Tibial artery (tissue), 4 donors: ENCODE measurements at regions not wholly inside any gene's neighbourhood (a gene's known extent, or its start where the extent isn't known, plus 50 kb on each side); places are given as distances from the start of the nearest gene placed in this dataset.

Experiments
- DNase-seq, 2 donors: peaks; one replicate each; pipeline ENCODE4 v3.0.0-alpha.2; 2019
- H3K27ac ChIP-seq, 2 donors: fragments of 200-600 bp; sonication (generic) in 1 of 2; 1 replicate in 1 of 2; 2 replicates in 1 of 2; pipeline ENCODE4 v1.5.1; 2018 to 2019; ENCODE audit warnings: mild to moderate bottlenecking in 1 of 2
- H3K27me3 ChIP-seq, 2 donors: fragments of 200-600 bp; sonication (generic) in 1 of 2; one replicate each; pipeline versions ENCODE4 v1.5.1 to v1.6.0; 2016 to 2019
- H3K36me3 ChIP-seq, 3 donors: fragments of 200-600 bp; sonication (generic) in 2 of 3; one replicate each; pipeline ENCODE4 v1.5.1; 2016 to 2019; ENCODE audit warnings: mild to moderate bottlenecking in 2 of 3
- H3K4me1 ChIP-seq, 4 donors: fragments of 200-600 bp; sonication (generic) in 2 of 4; 1 replicate in 3 of 4; 2 replicates in 1 of 4; pipeline ENCODE4 v1.5.1; 2016 to 2019
- H3K4me3 ChIP-seq, 2 donors: fragments of 200-600 bp; sonication (generic) in 1 of 2; 1 replicate in 1 of 2; 2 replicates in 1 of 2; pipeline ENCODE4 v1.5.1; 2018 to 2019; ENCODE audit warnings: mild to moderate bottlenecking in 2 of 2
- H3K9me3 ChIP-seq, 3 donors: fragments of 200-600 bp; sonication (generic) in 1 of 3; one replicate each; pipeline ENCODE4 v1.5.1; 2016 to 2019
- intact Hi-C: fragments of 100-400 bp; cut with DNase I; formaldehyde crosslinking; loops from one replicate; pipeline ENCODE4 v1.15.0; 2023; ENCODE audit warnings: low total_unique reads
- TF ChIP-seq, protein P1 (sequence below), 2 experiments: fragments of 200-600 bp in 1 of 2; fragments of 450-650 bp in 1 of 2; IDR thresholded peaks; one replicate each; pipeline ENCODE4 v1.5.1; 2017 to 2019; ENCODE audit warnings: antibody characterized with exemption in 2 of 2, mild to moderate bottlenecking in 1 of 2, moderate library complexity in 1 of 2

DNA sequence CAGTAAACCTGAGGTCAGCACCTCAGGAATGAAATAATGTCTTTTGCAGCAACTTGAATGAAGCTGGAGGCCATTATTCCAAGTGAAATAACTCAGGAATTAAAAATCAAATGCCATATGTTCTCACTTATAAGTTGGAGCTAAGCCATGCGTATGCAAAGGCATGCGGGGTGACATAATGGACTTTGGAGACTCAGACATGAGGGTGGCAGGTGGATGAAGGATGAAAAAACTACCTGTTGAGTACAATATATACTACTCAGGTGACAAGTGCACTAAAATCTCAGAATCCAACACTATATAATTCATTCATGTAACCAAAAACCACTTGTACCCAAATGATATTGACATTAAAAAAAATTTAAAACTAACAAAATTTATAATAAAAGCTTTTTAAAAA, 1416.9 kb downstream of the UQCRFS1 start:
- intact Hi-C loops, result no loop called here
- Histone ChIP-seq H3K9me3 (no peaks in the 10 kb centered on the region), H3K27me3 (no peaks in the 10 kb centered on the region), H3K36me3 (peaks cover 0 to 15% (median 0%) of the 10 kb centered on the region in 3 donors), H3K4me1 (peaks cover 0 to 29% (median 20%) of the 10 kb centered on the region in 4 donors), H3K4me3 (no peak overlapping the region), H3K27ac (no peak overlapping the region)
- DNase-seq, result no peak
- TF ChIP-seq, protein P1, sequence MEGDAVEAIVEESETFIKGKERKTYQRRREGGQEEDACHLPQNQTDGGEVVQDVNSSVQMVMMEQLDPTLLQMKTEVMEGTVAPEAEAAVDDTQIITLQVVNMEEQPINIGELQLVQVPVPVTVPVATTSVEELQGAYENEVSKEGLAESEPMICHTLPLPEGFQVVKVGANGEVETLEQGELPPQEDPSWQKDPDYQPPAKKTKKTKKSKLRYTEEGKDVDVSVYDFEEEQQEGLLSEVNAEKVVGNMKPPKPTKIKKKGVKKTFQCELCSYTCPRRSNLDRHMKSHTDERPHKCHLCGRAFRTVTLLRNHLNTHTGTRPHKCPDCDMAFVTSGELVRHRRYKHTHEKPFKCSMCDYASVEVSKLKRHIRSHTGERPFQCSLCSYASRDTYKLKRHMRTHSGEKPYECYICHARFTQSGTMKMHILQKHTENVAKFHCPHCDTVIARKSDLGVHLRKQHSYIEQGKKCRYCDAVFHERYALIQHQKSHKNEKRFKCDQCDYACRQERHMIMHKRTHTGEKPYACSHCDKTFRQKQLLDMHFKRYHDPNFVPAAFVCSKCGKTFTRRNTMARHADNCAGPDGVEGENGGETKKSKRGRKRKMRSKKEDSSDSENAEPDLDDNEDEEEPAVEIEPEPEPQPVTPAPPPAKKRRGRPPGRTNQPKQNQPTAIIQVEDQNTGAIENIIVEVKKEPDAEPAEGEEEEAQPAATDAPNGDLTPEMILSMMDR (IDR thresholded peaks at IDR 0.05), result no peak

- Histone ChIP-seq H3K36me3 (peaks cover 0 to 15% (median 0%) of the 10 kb centered on the region in 3 donors), H3K4me1 (peaks cover 0 to 29% (median 20%) of the 10 kb centered on the region in 4 donors), H3K27ac (no peak overlapping the region), H3K27me3 (no peaks in the 10 kb centered on the region), H3K4me3 (no peak overlapping the region), H3K9me3 (no peaks in the 10 kb centered on the region)
- TF ChIP-seq, protein P1 (IDR thresholded peaks at IDR 0.05), result no peak
- DNase-seq, result no peak
- intact Hi-C loops, result no loop called here
Observed at GRCh38 chr19:27795369-27795768, 1417.6 kb downstream of the UQCRFS1 start.

DNA sequence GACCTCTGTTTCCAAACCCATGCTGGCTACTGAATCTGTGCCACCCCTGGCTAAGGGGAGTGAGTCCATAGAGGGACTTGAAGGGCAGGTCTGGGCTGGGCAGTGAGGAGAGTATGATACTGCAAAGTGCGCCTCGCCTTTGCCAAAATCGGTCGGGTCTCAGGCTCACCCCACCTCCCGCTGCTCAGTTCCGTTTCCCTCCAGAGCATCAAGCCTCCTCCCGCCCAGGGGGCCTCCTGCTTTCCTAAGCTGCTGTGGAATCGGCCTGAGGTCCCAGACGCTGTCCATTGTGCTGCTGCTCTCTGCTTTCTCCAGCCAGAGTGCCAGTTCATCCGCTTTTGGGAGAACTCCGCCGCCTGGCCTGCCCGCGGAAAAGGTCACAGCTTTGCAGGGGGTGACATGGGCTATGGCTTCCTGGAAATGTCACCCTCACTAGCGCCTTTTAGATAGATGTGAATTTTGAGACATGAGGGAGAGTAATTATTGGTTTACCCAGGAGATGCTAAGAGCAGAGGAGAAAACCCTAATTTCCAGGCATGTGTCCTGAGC, 1418.4 kb downstream of the UQCRFS1 start:
- peaks cover 0 to 29% (median 20%) of the 10 kb centered on the region in 4 donors for H3K4me1 ChIP-seq
- DNase-seq, result no peak
- H3K36me3 ChIP-seq, result peaks cover 0 to 15% (median 0%) of the 10 kb centered on the region in 3 donors
- no peaks in the 10 kb centered on the region for H3K27me3 ChIP-seq
- no peaks in the 10 kb centered on the region for H3K9me3 ChIP-seq
- peak overlapping the region; percentile 86 to 90 for H3K27ac ChIP-seq
- peak overlapping the region; percentile 64 to 88 for H3K4me3 ChIP-seq
- TF ChIP-seq, protein P1 (IDR thresholded peaks at IDR 0.05), result no peak
- intact Hi-C loops, result no loop called here

DNA sequence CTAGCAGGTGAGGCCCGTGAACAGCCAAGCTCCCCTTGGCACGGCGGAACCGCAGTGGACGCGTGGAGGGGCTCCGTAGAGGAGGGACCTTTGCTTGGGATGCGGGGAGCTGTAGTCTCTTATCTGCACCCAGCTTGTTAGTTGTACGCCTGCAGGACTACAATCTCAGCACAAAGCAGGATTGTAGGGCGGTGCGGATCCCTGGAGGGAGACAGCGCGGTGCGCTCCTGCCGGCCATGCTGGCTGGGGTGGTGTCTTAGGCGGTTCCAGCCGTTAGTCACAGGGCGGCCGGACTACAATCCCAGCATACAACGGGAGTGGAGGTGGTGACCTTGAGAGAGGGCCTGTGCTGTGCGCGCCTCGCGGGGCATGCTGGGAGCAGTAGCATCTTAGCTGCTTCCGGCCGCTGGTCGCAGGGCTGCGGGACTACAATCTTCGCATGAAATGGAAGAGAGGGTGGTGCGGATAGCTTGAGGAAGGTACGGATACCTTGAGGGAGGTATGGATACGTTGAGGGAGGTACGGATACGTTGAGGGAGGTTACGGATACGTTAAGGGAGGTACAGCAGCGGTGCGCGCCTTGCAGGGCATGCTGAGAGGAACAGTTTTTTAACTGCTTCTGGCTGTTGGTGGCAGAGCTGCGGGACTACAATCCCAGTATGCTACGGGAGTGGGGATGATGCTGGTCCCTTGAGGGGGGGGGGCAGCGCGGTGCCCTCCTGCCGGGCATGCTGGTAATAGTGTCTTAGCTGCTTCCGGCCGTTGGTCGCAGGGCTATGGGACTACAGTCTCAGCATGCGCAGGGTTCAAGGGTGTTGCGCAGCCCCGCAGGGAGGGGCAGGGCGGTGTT, 1419.1 kb downstream of the UQCRFS1 start:
- peaks cover 0 to 29% (median 20%) of the 10 kb centered on the region in 4 donors for H3K4me1 ChIP-seq
- H3K4me3 ChIP-seq, result peak overlapping the region; percentile 64 to 88
- no peaks in the 10 kb centered on the region for H3K9me3 ChIP-seq
- no peaks in the 10 kb centered on the region for H3K27me3 ChIP-seq
- intact Hi-C loops, result no loop called here
- TF ChIP-seq, protein P1 (IDR thresholded peaks at IDR 0.05), result no peak
- H3K27ac ChIP-seq, result peak overlapping the region; percentile 86 to 90
- H3K36me3 ChIP-seq, result peaks cover 0 to 12% (median 0%) of the 10 kb centered on the region in 3 donors
- DNase-seq, result peak; percentile 95 to 96

- Histone ChIP-seq H3K4me3 (peak overlapping the region; percentile 64 to 88), H3K36me3 (peaks cover 0 to 6% (median 0%) of the 10 kb centered on the region in 3 donors), H3K9me3 (no peaks in the 10 kb centered on the region), H3K27me3 (no peaks in the 10 kb centered on the region), H3K4me1 (peaks cover 0 to 29% (median 20%) of the 10 kb centered on the region in 4 donors), H3K27ac (peak overlapping the region; percentile 86 to 90)
- intact Hi-C loops, result no loop called here
- peak; percentile 72 to 86 for DNase-seq
- TF ChIP-seq, protein P1 (IDR thresholded peaks at IDR 0.05), result no peak
Observed at GRCh38 chr19:27793128-27793643, 1419.8 kb downstream of the UQCRFS1 start.
